Cardiac fibroblast (primary cell): ENCODE measurements at regions not wholly inside any gene's neighbourhood (a gene's known extent, or its start where the extent isn't known, plus 50 kb on each side); places are given as distances from the start of the nearest gene placed in this dataset.

ENCODE experiments used
- DNase-seq, 2 donors: peaks; one replicate each; pipeline versions ENCODE4 v3.0.0 to v3.0.0-alpha.2; 2010; ENCODE audit warnings: low read depth in 2 of 2
- H3K4me3 ChIP-seq, 2 donors: replicated peaks in 1 of 2; 1 replicate in 1 of 2; 2 replicates in 1 of 2; pipeline ENCODE4 v1.5.1; 2011; ENCODE audit warnings: low read depth in 2 of 2, low read length in 2 of 2, mild to moderate bottlenecking in 2 of 2, moderate library complexity in 1 of 2
- CTCF ChIP-seq: IDR thresholded peaks from one replicate; pipeline ENCODE4 v1.5.1; 2011; ENCODE audit warnings: low read depth, mild to moderate bottlenecking, low read length, inconsistent platforms

- no peak for TF ChIP-seq CTCF
- no peak overlapping the region for H3K4me3 ChIP-seq
- DNase-seq: peak; percentile 3 to 61
These were observed 303.4 kb downstream of the ZNF621 start for GRCh38 chr3:40827942-40828688.

DNA sequence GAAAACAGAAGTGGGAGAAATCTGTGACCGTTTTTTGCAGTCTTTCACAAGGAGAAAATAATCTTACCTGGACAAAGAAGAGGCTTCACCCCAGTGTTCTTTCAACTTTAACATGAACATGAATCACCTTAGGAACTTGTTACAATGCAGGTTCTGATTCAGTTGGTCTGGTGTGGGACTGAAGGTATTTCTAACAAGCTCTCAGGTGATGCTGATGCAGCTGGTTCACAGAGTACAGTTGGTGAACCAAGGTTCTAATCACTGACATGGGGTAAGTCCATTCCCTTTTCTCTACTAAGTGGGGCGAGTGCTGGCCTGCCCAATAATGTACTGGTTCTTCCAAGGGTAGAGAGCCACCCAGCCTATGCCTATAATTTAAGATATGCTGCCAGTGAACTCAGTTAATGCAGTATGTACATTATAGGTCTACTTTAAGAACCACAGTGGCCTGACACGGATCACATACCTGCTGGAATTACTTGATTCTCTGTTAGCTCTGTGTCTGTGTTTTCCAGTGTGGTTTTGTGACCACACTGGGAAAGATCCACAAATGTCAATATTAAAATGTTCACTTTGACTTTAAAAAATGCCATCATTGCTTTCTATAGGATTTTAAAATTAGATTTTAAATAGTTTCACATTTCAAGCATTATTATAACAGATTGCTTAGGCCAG, 304.1 kb downstream of the ZNF621 start:
- no peak for DNase-seq
- no peak for TF ChIP-seq CTCF
- H3K4me3 ChIP-seq: no peak overlapping the region

GRCh38 chr3:40829876-40830275, 305.1 kb downstream of the ZNF621 start:
- H3K4me3 ChIP-seq: no peak overlapping the region
- TF ChIP-seq CTCF: no peak
- DNase-seq: no peak

GRCh38 chr3:40837300-40837699, 312.5 kb downstream of the ZNF621 start:
- H3K4me3 ChIP-seq: no peak overlapping the region
- DNase-seq: no peak
- no peak for TF ChIP-seq CTCF

DNA sequence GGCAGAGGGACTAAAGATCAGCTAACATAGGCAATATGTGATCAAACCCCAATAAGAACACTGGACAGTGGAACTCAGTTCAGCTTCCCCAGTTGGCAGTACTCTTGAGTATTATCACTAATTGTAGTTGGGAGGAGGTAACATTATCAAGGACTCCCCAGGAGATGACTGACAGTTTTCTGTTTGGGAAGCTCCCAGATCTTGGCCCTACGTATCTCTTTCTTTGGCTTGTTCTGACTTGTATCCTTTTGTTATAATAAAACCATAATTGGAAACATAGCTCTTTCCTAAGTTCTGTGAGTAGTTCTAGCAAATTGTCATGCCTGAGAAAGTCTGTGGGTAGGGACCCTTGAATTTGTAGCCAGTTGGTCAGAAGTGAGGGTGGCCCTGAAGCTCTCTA, 316.4 kb downstream of the ZNF621 start:
- no peak for TF ChIP-seq CTCF
- no peak for DNase-seq

GRCh38 chr3:40841570-40842109, 316.9 kb downstream of the ZNF621 start:
- no peak overlapping the region for H3K4me3 ChIP-seq
- no peak for DNase-seq
- TF ChIP-seq CTCF: no peak

More for the DNA sequence above, 316.4 kb downstream of the ZNF621 start:
- H3K4me3 ChIP-seq: no peak overlapping the region
